ENCODE measurements at regions not wholly inside any gene's neighbourhood (a gene's known extent, or its start where the extent isn't known, plus 50 kb on each side); places are given as distances from the start of the nearest gene placed in this dataset.

- TF ChIP-seq CTCF (IDR thresholded peaks at IDR 0.05; ENCODE audit: insufficient read depth, low read length): no peak
- no peak for TF ChIP-seq POLR2AphosphoS5 (IDR thresholded peaks at IDR 0.05; ENCODE audit: low read depth)
- TF ChIP-seq REST (IDR thresholded peaks at IDR 0.05; ENCODE audit: insufficient replicate concordance, low read depth): no peak
- no peak for TF ChIP-seq GABPA (IDR thresholded peaks at IDR 0.05; ENCODE audit: low read depth)
Observed at GRCh38 chr9:26603617-26604016, 289.0 kb downstream of the CAAP1 start.
